ENCODE measurements at regions not wholly inside any gene's neighbourhood (a gene's known extent, or its start where the extent isn't known, plus 50 kb on each side); places are given as distances from the start of the nearest gene placed in this dataset.

DNA sequence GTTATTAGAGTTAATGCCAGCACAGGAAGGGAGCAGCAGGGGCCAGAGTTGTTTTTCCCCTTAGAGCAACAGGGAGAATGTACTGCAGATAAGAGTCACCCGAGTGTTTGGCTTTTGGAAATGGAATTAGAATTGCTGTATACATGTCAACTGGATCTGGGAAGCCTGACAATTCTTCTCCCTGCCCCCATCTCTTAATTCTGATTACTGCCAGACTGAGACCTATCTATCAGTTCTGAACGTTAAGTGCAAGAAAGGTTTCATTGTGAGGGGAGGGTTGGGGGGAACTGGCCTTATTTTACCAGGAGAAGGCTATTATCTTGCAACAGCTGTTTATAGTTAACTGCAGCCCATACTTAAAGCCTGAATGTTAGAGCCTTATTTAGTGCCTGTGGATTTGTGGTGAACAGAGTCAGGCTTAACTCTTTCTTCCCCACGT lies 424.5 kb upstream of the CDH11 start (continued):
- TF ChIP-seq CHD2 (IDR thresholded peaks at IDR 0.05; ENCODE audit: low read length) (no peak), TAF7 (optimal IDR thresholded peaks at IDR 0.05; ENCODE audit: borderline replicate concordance, low read depth, low read length) (no peak), CEBPB (IDR thresholded peaks at IDR 0.05; ENCODE audit: low read depth, low read length) (no peak), HDAC2 (IDR thresholded peaks at IDR 0.05; ENCODE audit: borderline replicate concordance in 1 of 2, low read depth in 2 of 2, low read length in 2 of 2) (no peak), SUZ12 (IDR thresholded peaks at IDR 0.05; ENCODE audit: low read length) (no peak), SIX5 (IDR thresholded peaks at IDR 0.05; ENCODE audit: low read depth, low read length) (no peak)

All from H1 (cell line).